Osteoblast (primary cell): ENCODE measurements at regions not wholly inside any gene's neighbourhood (a gene's known extent, or its start where the extent isn't known, plus 50 kb on each side); places are given as distances from the start of the nearest gene placed in this dataset.

Source experiments
- DNase-seq: peaks from one replicate; pipeline ENCODE4 v3.0.0; 2011; ENCODE audit warnings: low spot score, mixed read lengths; ENCODE audit not compliant: insufficient read length; ENCODE audit errors: missing footprints
- H2AFZ ChIP-seq: 2 replicates; pipeline ENCODE4 v1.6.0; 2011; ENCODE audit warnings: mild to moderate bottlenecking, low read length
- H3K27ac ChIP-seq: 2 replicates; pipeline ENCODE4 v1.5.1; 2011; ENCODE audit warnings: mild to moderate bottlenecking, low read depth, low read length, moderate library complexity
- H3K27me3 ChIP-seq: 2 replicates; pipeline ENCODE4 v1.6.0; 2012; ENCODE audit warnings: mild to moderate bottlenecking, control low read depth, inconsistent platforms, low read length, moderate library complexity; ENCODE audit not compliant: insufficient read depth
- H3K36me3 ChIP-seq: 2 replicates; pipeline ENCODE4 v1.5.1; 2011; ENCODE audit warnings: mild to moderate bottlenecking, low read length, control low read depth, moderate library complexity; ENCODE audit not compliant: insufficient read depth
- H3K4me1 ChIP-seq: 2 replicates; pipeline ENCODE4 v1.5.1; 2011; ENCODE audit warnings: mild to moderate bottlenecking, low read length, control low read depth, moderate library complexity; ENCODE audit not compliant: insufficient read depth
- H3K4me2 ChIP-seq: 2 replicates; pipeline ENCODE4 v1.6.0; 2011; ENCODE audit warnings: mild to moderate bottlenecking, low read length; ENCODE audit not compliant: insufficient read depth
- H3K4me3 ChIP-seq: fragments of 200-600 bp; sonication (generic); 3 replicates; pipeline ENCODE4 v1.5.1; 2012; ENCODE audit warnings: mild to moderate bottlenecking, low read length, inconsistent platforms; ENCODE audit not compliant: insufficient read depth
- H3K79me2 ChIP-seq: 2 replicates; pipeline ENCODE4 v1.6.0; 2012; ENCODE audit warnings: mild to moderate bottlenecking, low read length, control low read depth, inconsistent platforms; ENCODE audit not compliant: insufficient read depth
- H3K9me3 ChIP-seq: 2 replicates; pipeline ENCODE4 v1.5.1; 2011; ENCODE audit warnings: low read depth, low read length, control low read depth
- H4K20me1 ChIP-seq: 2 replicates; pipeline ENCODE4 v1.6.0; 2012; ENCODE audit warnings: mild to moderate bottlenecking, low read length, control low read depth; ENCODE audit not compliant: insufficient read depth
- TF ChIP-seq, protein P1 (sequence below): IDR thresholded peaks from 2 replicates; pipeline ENCODE4 v1.5.1; 2011; ENCODE audit warnings: mild to moderate bottlenecking, low read depth, low read length, moderate library complexity; ENCODE audit errors: extremely low read depth

DNA sequence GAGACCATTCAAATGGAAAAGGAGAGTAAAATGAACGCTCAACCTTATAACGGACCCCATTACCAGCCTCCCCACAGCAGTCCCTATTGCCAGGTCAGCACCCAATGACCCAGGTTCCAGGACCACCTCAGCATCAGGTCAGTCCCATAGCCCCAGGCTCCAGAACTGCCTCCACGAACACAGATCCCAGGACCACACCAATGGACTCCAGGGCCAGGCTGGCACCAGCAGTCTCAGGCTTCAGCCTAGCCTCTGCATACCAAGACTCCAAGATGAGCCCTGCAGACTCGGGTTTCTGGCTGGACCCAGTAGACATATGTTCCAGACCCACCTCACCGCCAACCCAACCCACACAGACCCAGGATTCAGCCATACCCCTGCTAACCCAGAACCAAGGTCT lies 625.0 kb upstream of the RGS18 start:
- Histone ChIP-seq H3K27ac (no peak overlapping the region), H3K4me2 (no peak overlapping the region), H3K4me1 (no peaks in the 10 kb centered on the region), H3K79me2 (no peaks in the 10 kb centered on the region), H4K20me1 (no peaks in the 10 kb centered on the region), H2AFZ (no peak overlapping the region), H3K4me3 (no peak overlapping the region), H3K36me3 (no peaks in the 10 kb centered on the region), H3K27me3 (no peaks in the 10 kb centered on the region), H3K9me3 (peaks cover 5% of the 10 kb centered on the region)
- DNase-seq = no peak
- TF ChIP-seq, protein P1, sequence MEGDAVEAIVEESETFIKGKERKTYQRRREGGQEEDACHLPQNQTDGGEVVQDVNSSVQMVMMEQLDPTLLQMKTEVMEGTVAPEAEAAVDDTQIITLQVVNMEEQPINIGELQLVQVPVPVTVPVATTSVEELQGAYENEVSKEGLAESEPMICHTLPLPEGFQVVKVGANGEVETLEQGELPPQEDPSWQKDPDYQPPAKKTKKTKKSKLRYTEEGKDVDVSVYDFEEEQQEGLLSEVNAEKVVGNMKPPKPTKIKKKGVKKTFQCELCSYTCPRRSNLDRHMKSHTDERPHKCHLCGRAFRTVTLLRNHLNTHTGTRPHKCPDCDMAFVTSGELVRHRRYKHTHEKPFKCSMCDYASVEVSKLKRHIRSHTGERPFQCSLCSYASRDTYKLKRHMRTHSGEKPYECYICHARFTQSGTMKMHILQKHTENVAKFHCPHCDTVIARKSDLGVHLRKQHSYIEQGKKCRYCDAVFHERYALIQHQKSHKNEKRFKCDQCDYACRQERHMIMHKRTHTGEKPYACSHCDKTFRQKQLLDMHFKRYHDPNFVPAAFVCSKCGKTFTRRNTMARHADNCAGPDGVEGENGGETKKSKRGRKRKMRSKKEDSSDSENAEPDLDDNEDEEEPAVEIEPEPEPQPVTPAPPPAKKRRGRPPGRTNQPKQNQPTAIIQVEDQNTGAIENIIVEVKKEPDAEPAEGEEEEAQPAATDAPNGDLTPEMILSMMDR = no peak

DNA sequence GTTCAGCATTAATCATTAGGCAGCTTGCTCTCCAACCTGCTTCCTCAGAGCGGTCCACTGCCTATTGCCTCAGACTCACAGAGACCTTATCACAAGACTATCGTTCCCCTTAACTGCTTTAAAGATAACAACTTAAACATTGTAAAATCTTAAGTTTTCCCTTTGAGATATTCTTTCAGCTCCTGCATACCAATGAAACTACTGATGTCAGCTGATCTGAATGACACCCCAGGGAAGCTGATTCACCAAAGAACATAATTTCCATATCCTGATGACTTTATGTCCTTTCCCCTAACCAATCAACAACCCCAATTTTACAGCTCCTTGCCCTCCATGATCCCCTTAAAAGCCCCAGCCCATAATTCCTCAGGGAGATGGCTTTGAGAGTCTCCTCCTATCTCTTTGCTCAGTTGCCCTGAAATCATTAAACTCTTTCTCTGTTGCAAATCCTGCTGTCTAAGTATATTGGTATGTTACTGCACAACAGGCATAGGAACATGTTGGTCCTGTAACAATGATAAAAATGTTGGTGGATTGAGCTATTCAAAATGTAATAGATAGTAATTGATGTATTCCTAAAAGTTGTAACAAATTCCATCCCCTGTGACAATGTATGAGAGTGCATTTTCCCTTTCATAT lies 621.4 kb upstream of the RGS18 start:
- H3K4me2 ChIP-seq = no peak overlapping the region

DNA sequence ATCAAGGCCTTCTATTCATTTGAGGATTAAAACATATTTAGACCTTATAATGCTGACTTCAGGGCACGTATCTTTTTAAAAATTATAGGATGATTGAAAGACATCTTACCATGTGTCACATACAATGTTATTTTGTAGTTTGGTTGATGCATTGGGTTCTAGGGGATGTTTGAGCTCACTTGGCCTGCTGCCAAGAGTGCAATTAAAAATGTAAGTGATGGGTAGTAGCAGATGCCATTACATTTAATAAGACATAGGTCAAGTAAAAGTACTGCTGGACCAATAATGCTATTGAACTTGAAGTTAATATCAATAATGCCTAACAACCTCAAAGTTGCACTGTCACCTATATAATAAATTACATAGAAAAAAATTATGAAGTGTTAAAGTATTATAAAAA lies 616.5 kb upstream of the RGS18 start:
- TF ChIP-seq, protein P1 = no peak
- Histone ChIP-seq H3K79me2 (no peaks in the 10 kb centered on the region), H3K36me3 (no peaks in the 10 kb centered on the region), H3K4me3 (no peak overlapping the region), H3K4me1 (no peaks in the 10 kb centered on the region), H2AFZ (no peak overlapping the region), H3K27ac (no peak overlapping the region), H3K27me3 (no peaks in the 10 kb centered on the region), H3K9me3 (no peaks in the 10 kb centered on the region), H4K20me1 (no peaks in the 10 kb centered on the region), H3K4me2 (no peak overlapping the region)
- DNase-seq = no peak

More for the DNA sequence above, 621.4 kb upstream of the RGS18 start:
- DNase-seq = no peak
- no peaks in the 10 kb centered on the region for H3K4me1 ChIP-seq
- H2AFZ ChIP-seq = no peak overlapping the region
- peaks cover 5% of the 10 kb centered on the region for H3K9me3 ChIP-seq
- H3K4me3 ChIP-seq = no peak overlapping the region
- no peaks in the 10 kb centered on the region for H3K36me3 ChIP-seq
- TF ChIP-seq, protein P1 = no peak
- no peaks in the 10 kb centered on the region for H4K20me1 ChIP-seq
- H3K27ac ChIP-seq = no peak overlapping the region
- no peaks in the 10 kb centered on the region for H3K79me2 ChIP-seq
- H3K27me3 ChIP-seq = no peaks in the 10 kb centered on the region

DNA sequence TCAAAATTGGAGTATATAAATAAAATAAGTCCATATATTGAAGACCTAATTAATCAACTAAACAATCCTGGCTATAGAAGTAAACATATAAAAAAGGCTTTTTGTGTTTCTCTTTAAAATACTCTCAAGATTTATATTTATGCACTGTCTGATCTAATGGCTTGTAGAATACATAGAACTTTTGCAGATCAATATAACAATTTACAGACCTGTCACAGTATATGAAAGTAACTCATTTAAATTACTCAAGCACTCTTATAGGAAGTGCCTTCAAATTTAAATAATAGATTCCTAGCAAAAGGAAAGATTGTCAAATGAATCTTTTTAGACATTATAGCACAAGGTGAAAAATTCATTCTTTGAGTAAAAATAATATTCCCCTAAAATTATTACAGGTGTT lies 615.8 kb upstream of the RGS18 start:
- no peaks in the 10 kb centered on the region for H4K20me1 ChIP-seq
- H2AFZ ChIP-seq = no peak overlapping the region
- H3K27ac ChIP-seq = no peak overlapping the region
- TF ChIP-seq, protein P1 = no peak
- H3K4me3 ChIP-seq = no peak overlapping the region
- no peak for DNase-seq
- no peak overlapping the region for H3K4me2 ChIP-seq
- no peaks in the 10 kb centered on the region for H3K4me1 ChIP-seq
- H3K36me3 ChIP-seq = no peaks in the 10 kb centered on the region
- no peaks in the 10 kb centered on the region for H3K79me2 ChIP-seq
- H3K9me3 ChIP-seq = no peaks in the 10 kb centered on the region
- H3K27me3 ChIP-seq = no peaks in the 10 kb centered on the region
